Upper lobe of right lung (tissue), 1 donor: ENCODE measurements at regions not wholly inside any gene's neighbourhood (a gene's known extent, or its start where the extent isn't known, plus 50 kb on each side); places are given as distances from the start of the nearest gene placed in this dataset.
"Not testable (repeated sequence)": the region's sequence is repeated elsewhere in the genome, so short reads cannot be mapped to it uniquely, and the experiment has no call there.

Experiments used
- ATAC-seq: fragments of 200-7000 bp; cut with Tn5 transposase; one replicate; pipeline ENCODE4 v1.9.1; 2020; ENCODE audit warnings: mild to moderate bottlenecking, moderate library complexity
- DNase-seq: peaks from one replicate; pipeline ENCODE4 v3.0.0-alpha.2; 2020
- H3K27ac ChIP-seq: fragments of 200-600 bp; one replicate; pipeline ENCODE4 v1.8.0; 2022
- H3K27me3 ChIP-seq: fragments of 200-600 bp; one replicate; pipeline ENCODE4 v1.8.0; 2022; ENCODE audit warnings: mild to moderate bottlenecking
- H3K36me3 ChIP-seq: fragments of 200-600 bp; one replicate; pipeline ENCODE4 v1.8.0; 2022
- H3K4me1 ChIP-seq: fragments of 200-600 bp; one replicate; pipeline ENCODE4 v1.8.0; 2022
- H3K4me3 ChIP-seq: fragments of 200-600 bp; one replicate; pipeline ENCODE4 v1.8.0; 2022; ENCODE audit warnings: mild to moderate bottlenecking
- H3K9me3 ChIP-seq: fragments of 200-600 bp; one replicate; pipeline ENCODE4 v1.8.0; 2022
- intact Hi-C: fragments of 100-400 bp; cut with DNase I; formaldehyde crosslinking; loops from one replicate; pipeline ENCODE4 v1.11.0; 2022
- donor health status: DM: no; HTN: yes; CAD: no; lungs with severe emphysema.

DNA sequence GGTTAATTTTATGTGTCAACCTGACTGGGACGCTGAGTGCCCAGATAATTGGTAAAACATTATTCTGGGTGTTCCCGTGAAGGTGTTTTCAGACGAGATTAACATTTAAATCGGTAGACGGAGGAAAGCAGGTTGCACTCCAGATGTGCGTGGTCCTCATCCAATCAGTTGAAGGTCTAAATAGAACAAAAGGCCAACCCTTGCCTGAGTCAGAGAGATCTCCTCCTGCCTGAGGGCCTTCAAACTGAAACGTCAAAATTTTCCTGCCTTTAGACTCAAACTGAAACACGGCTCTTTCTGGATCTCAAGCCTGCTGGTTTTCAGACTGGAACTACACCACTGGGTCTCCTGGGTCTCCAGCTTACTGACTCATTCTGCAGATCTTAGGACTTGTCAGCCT, 70.9 kb downstream of the NPIPA5 start:
- H3K27me3 ChIP-seq, intact Hi-C loops, ATAC-seq, H3K27ac ChIP-seq, H3K4me1 ChIP-seq, H3K9me3 ChIP-seq, H3K4me3 ChIP-seq, DNase-seq, H3K36me3 ChIP-seq: not testable (repeated sequence)

- DNase-seq, ATAC-seq, H3K36me3 ChIP-seq, H3K27me3 ChIP-seq, H3K27ac ChIP-seq, H3K4me3 ChIP-seq, H3K4me1 ChIP-seq, H3K9me3 ChIP-seq, intact Hi-C loops: not testable (repeated sequence)
These were observed 72.2 kb downstream of the NPIPA5 start for GRCh38 chr16:15305889-15306288.

DNA sequence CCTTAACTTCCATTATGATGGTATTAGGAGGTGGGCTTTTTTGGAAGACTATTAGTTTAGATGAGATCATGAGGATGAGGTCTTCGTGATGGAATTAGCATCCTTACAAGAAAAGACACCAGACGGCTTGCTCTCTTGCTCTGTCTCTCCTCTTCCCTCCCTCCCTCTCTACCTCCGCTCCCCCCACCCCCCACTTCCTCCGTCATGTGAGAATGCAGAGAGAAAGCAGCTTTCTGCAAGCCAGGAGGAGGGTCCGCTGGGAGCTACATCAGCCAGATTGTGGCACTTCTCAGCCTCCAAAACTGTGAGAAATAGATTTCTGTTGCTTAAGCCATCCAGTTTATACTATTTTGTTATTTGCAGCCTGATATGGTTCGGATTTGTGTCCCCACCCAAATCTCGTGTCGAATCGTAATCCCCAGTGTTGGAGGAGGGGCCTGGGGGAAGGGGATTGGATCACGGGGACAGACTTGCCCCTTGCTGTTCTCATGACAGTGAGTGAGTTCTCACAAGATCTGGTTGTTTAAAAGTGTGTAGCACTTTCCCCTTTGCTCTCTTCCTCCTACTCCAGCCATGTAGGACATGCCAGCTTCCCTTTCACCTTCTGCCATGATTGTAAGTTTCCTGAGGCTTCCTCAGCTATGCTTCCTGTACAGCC, 74.3 kb downstream of the NPIPA5 start:
- H3K4me3 ChIP-seq, ATAC-seq, H3K27ac ChIP-seq, H3K4me1 ChIP-seq, H3K27me3 ChIP-seq, H3K36me3 ChIP-seq, intact Hi-C loops, DNase-seq, H3K9me3 ChIP-seq: not testable (repeated sequence)

DNA sequence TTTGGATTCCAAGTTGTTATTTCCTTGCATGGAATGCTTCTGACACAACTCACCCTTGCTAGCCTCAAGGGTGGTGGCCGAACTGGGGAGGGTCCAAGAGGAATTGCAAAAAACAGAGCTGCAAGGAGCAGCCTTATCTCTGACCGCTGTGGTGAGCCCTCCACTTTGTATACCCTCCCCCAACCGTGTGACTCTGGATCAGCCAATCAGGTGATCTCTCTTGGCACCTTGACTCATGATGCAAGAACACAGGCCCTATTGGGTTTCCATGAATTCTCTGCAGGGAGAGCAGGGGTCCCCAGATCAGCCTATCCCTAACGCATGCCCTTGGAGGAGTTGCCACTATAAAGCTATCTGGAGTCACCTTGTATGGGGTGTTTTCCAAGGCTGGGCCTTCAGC, 81.0 kb downstream of the NPIPA5 start:
- H3K4me3 ChIP-seq, H3K9me3 ChIP-seq, H3K36me3 ChIP-seq, DNase-seq, H3K27ac ChIP-seq, H3K27me3 ChIP-seq, intact Hi-C loops, H3K4me1 ChIP-seq, ATAC-seq: not testable (repeated sequence)

DNA sequence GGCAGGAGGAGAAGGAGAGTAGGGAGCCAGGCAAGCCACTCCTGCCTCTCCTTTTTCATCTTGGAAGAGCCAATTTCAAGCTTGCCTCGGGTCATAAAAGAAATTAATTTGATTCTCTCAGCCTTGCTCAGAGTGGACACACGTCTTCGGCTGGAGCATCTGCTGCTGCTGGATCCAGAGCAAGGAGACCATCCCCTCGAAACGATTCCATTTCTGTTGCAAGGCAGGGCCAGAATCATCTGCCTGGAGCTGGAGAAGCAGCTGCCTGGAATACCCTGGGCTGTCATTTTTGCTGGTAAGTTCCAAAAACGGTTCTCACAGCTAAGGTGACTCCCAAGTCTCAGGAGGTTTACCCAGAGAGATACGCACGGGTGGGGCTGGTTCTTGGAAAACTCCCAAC, 103.3 kb downstream of the NPIPA5 start:
- H3K9me3 ChIP-seq, intact Hi-C loops, H3K36me3 ChIP-seq, H3K4me1 ChIP-seq, ATAC-seq, DNase-seq, H3K4me3 ChIP-seq, H3K27ac ChIP-seq, H3K27me3 ChIP-seq: not testable (repeated sequence)

- DNase-seq, H3K4me3 ChIP-seq, H3K27me3 ChIP-seq, intact Hi-C loops, H3K36me3 ChIP-seq, H3K9me3 ChIP-seq, ATAC-seq, H3K27ac ChIP-seq, H3K4me1 ChIP-seq: not testable (repeated sequence)
These were observed 104.1 kb downstream of the NPIPA5 start for GRCh38 chr16:15273964-15274363.

DNA sequence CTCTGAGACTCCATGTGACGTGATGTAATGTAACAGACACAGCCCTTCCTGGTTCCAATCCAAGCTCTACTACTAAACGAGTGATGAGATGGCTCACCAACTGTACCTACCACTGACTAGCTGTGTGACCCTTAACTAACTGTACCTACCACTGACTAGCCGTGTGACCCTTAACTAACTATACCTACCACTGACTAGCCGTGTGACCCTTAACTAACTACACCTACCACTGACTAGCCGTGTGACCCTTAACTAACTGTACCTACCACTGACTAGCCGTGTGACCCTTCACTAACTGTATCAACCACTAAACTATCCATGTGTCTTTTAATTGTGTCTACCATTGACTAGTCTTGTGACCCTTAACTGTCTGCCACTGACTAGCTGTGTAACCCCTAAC, 111.2 kb downstream of the NPIPA5 start:
- DNase-seq, H3K36me3 ChIP-seq, ATAC-seq, H3K4me3 ChIP-seq, intact Hi-C loops, H3K4me1 ChIP-seq, H3K27me3 ChIP-seq, H3K27ac ChIP-seq, H3K9me3 ChIP-seq: not testable (repeated sequence)

- H3K36me3 ChIP-seq, H3K4me1 ChIP-seq, H3K4me3 ChIP-seq, intact Hi-C loops, H3K27ac ChIP-seq, ATAC-seq, H3K9me3 ChIP-seq, DNase-seq, H3K27me3 ChIP-seq: not testable (repeated sequence)
These were observed 115.9 kb downstream of the NPIPA5 start for GRCh38 chr16:15262212-15262611.

- H3K4me3 ChIP-seq, DNase-seq, H3K4me1 ChIP-seq, intact Hi-C loops, H3K9me3 ChIP-seq, H3K36me3 ChIP-seq, H3K27ac ChIP-seq, H3K27me3 ChIP-seq, ATAC-seq: not testable (repeated sequence)
These were observed 130.1 kb downstream of the NPIPA5 start for GRCh38 chr16:15247971-15248370.

- H3K36me3 ChIP-seq, H3K4me3 ChIP-seq, H3K9me3 ChIP-seq, H3K27me3 ChIP-seq, intact Hi-C loops, H3K4me1 ChIP-seq, DNase-seq, H3K27ac ChIP-seq, ATAC-seq: not testable (repeated sequence)
These were observed 141.3 kb downstream of the NPIPA5 start for GRCh38 chr16:15236674-15237323.

DNA sequence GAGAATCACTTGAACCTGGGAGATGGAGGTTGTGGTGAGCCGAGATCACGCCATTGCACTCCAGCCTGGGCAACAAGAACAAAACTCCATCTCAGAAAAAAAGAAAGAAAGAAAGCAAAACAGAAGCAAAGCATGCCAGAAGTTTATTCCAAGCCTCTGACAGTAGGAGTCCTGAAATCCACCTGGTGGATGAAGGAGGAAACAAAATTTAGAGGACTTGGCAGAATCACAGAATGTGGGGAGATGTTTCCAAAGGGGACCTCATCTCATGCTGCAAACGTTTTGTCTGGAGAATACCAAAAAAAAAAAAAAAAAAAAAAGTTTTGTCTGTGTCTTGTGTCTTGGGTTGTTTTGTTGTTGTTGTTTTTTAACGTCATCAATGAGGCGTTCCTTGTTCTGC, 141.1 kb upstream of the RRN3 start:
- H3K4me3 ChIP-seq, intact Hi-C loops, H3K36me3 ChIP-seq, H3K27me3 ChIP-seq, DNase-seq, H3K9me3 ChIP-seq, H3K4me1 ChIP-seq, H3K27ac ChIP-seq, ATAC-seq: not testable (repeated sequence)

GRCh38 chr16:15234702-15235101, 140.6 kb upstream of the RRN3 start:
- H3K4me1 ChIP-seq, ATAC-seq, intact Hi-C loops, DNase-seq, H3K36me3 ChIP-seq, H3K27me3 ChIP-seq, H3K9me3 ChIP-seq, H3K27ac ChIP-seq, H3K4me3 ChIP-seq: not testable (repeated sequence)

DNA sequence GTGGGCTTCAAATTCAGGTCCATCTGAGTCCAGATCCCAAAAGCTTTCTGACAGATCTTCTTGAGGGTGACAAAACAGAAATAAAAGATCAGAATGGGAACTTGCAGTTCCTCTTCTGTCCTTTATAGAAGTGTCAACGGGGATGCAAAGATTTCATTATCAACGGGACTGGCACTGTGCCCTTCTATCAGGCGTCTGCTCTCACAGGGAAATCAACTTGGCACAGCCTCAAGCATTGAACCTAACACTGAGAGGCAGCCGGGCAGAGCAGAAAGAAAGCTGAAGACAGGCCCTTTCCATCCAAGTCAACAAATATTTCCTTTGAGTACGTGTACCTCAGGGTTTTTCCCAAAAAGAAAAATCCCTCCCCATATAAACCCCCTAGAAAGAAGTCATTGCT, 136.4 kb upstream of the RRN3 start:
- intact Hi-C loops, H3K4me3 ChIP-seq, H3K36me3 ChIP-seq, H3K9me3 ChIP-seq, H3K27ac ChIP-seq, DNase-seq, H3K27me3 ChIP-seq, ATAC-seq, H3K4me1 ChIP-seq: not testable (repeated sequence)

- DNase-seq, H3K4me1 ChIP-seq, ATAC-seq, H3K27me3 ChIP-seq, H3K36me3 ChIP-seq, H3K4me3 ChIP-seq, intact Hi-C loops, H3K27ac ChIP-seq, H3K9me3 ChIP-seq: not testable (repeated sequence)
These were observed 135.6 kb upstream of the RRN3 start for GRCh38 chr16:15229661-15230060.

- H3K36me3 ChIP-seq, intact Hi-C loops, H3K27ac ChIP-seq, H3K27me3 ChIP-seq, H3K4me1 ChIP-seq, DNase-seq, H3K4me3 ChIP-seq, ATAC-seq, H3K9me3 ChIP-seq: not testable (repeated sequence)
These were observed 130.6 kb upstream of the RRN3 start for GRCh38 chr16:15224651-15225050.
